PFSK-1 (cell line): ENCODE measurements at regions not wholly inside any gene's neighbourhood (a gene's known extent, or its start where the extent isn't known, plus 50 kb on each side); places are given as distances from the start of the nearest gene placed in this dataset.

ENCODE experiments used
- FOXP2 ChIP-seq: optimal IDR thresholded peaks from 2 replicates; pipeline ENCODE3; 2011; ENCODE audit warnings: borderline replicate concordance, control low read depth, inconsistent platforms; ENCODE audit not compliant: insufficient read depth; ENCODE audit errors: extremely low read length, extremely low read depth
- POLR2AphosphoS5 ChIP-seq: IDR thresholded peaks from 2 replicates; pipeline ENCODE4 v1.6.1; 2012; ENCODE audit warnings: low read depth, mild to moderate bottlenecking, control low read depth, low read length, moderate library complexity
- REST ChIP-seq, 2 experiments: IDR thresholded peaks; 2 replicates each; pipeline versions ENCODE4 v1.6.1 to v1.8.0; 2011 to 2012; ENCODE audit warnings: low read depth in 2 of 2, low read length in 2 of 2, control low read depth in 1 of 2, inconsistent platforms in 1 of 2, mild to moderate bottlenecking in 1 of 2, moderate library complexity in 1 of 2; ENCODE audit not compliant: insufficient read depth in 1 of 2
- SIN3A ChIP-seq: IDR thresholded peaks from 2 replicates; pipeline ENCODE4 v1.6.1; 2012; ENCODE audit warnings: mild to moderate bottlenecking, low read length, moderate library complexity, borderline replicate concordance; ENCODE audit not compliant: insufficient read depth
- TAF1 ChIP-seq: IDR thresholded peaks from 2 replicates; pipeline ENCODE4 v1.6.1; 2012; ENCODE audit warnings: low read length, control low read depth, borderline replicate concordance; ENCODE audit not compliant: insufficient read depth

- no peak for TF ChIP-seq TAF1
- TF ChIP-seq REST (IDR thresholded peaks at IDR 0.05; ENCODE audit: insufficient read depth in 1 of 2, low read depth in 2 of 2, low read length in 2 of 2), result no peak
Measured at GRCh38 chr6:140168365-140168764, 793.9 kb upstream of the CITED2 start.

- TF ChIP-seq SIN3A (no peak), FOXP2 (no peak), TAF1 (no peak), POLR2AphosphoS5 (no peak), REST (IDR thresholded peaks at IDR 0.05; ENCODE audit: insufficient read depth in 1 of 2, low read depth in 2 of 2, low read length in 2 of 2) (no peak)
Measured at GRCh38 chr6:140160909-140161308, 786.5 kb upstream of the CITED2 start.

- no peak for TF ChIP-seq REST (IDR thresholded peaks at IDR 0.05; ENCODE audit: insufficient read depth in 1 of 2, low read depth in 2 of 2, low read length in 2 of 2)
- no peak for TF ChIP-seq TAF1
- no peak for TF ChIP-seq POLR2AphosphoS5
- no peak for TF ChIP-seq SIN3A
- TF ChIP-seq FOXP2, result no peak
Measured at GRCh38 chr6:140160494-140160893, 786.0 kb upstream of the CITED2 start.

GRCh38 chr6:140156131-140156530, 781.7 kb upstream of the CITED2 start:
- TF ChIP-seq FOXP2 (no peak), REST (IDR thresholded peaks at IDR 0.05; ENCODE audit: insufficient read depth in 1 of 2, low read depth in 2 of 2, low read length in 2 of 2) (no peak), POLR2AphosphoS5 (no peak), SIN3A (no peak), TAF1 (no peak)

- TF ChIP-seq POLR2AphosphoS5 (no peak), FOXP2 (no peak), TAF1 (no peak), SIN3A (no peak), REST (IDR thresholded peaks at IDR 0.05; ENCODE audit: insufficient read depth in 1 of 2, low read depth in 2 of 2, low read length in 2 of 2) (no peak)
Measured at GRCh38 chr6:140155451-140156126, 781.1 kb upstream of the CITED2 start.
